ENCODE measurements at regions not wholly inside any gene's neighbourhood (a gene's known extent, or its start where the extent isn't known, plus 50 kb on each side); places are given as distances from the start of the nearest gene placed in this dataset.

DNA sequence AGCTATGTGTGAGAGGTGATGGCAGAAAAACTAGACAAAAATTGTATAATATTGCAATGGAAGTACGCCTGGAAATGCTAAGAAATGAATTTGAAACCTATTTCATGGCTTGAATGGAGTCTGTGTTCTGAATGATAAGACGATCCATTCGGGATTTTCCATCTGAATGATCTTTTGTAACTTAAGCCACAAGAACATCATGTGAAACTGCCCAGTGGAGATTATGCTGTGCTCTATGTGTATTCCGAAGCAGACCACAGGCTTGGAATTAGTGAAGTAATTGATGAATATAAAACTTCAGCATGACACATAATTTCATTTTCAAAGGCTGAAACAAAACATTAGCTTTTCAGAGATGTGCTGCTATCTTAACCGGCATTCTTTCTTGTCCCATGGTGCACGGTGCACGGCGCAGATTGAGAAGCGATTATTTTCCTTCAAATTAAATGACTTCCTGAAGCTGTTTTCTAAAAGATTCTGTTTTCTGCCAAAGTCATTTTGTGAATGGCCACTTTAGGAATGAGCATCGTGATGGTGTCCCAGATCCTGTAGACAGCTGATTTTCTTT lies 652.9 kb downstream of the PLA2G4A start:
- TF ChIP-seq POLR2A (IDR thresholded peaks at IDR 0.05): no peak
- TF ChIP-seq CTCF (IDR thresholded peaks at IDR 0.05 in 8 of 11, conservative IDR thresholded peaks at IDR 0.05 in 3 of 11): no peak
